Mammary epithelial cell (primary cell): ENCODE measurements at regions not wholly inside any gene's neighbourhood (a gene's known extent, or its start where the extent isn't known, plus 50 kb on each side); places are given as distances from the start of the nearest gene placed in this dataset.

Source experiments
- EZH2 ChIP-seq: IDR thresholded peaks from 2 replicates; pipeline ENCODE4 v1.6.1; 2012; ENCODE audit warnings: low read length, inconsistent platforms, borderline replicate concordance
- TF ChIP-seq, protein P1 (sequence below), 2 donors: IDR thresholded peaks in 1 of 2; conservative IDR thresholded peaks in 1 of 2; 2 replicates each; pipeline ENCODE4 v1.5.1; 2011 to 2012; ENCODE audit warnings: inconsistent platforms in 2 of 2, low read length in 2 of 2, mild to moderate bottlenecking in 2 of 2, control low read depth in 1 of 2, low read depth in 1 of 2; ENCODE audit not compliant: insufficient read depth in 1 of 2; ENCODE audit errors: extremely low read depth in 1 of 2

DNA sequence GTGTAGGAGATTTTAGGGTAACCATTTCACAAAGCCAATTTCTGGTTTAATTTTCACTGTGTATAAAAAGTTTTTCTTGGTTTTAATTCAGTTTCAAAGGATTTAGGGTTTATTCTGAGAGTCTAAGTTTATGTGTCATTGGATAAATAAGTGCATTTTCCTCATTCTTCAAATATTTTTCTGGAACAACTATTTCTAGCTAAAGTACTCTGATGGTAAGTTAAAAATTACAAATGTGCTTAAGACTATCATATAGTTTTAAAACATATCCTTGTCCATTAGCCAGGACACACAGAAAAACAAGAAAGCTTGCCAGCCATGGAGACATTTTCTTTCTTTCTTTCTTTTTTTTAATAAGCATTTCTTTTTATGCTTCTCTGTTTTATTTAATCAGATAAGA, 333.0 kb downstream of the RFPL4B start:
- TF ChIP-seq, protein P1, sequence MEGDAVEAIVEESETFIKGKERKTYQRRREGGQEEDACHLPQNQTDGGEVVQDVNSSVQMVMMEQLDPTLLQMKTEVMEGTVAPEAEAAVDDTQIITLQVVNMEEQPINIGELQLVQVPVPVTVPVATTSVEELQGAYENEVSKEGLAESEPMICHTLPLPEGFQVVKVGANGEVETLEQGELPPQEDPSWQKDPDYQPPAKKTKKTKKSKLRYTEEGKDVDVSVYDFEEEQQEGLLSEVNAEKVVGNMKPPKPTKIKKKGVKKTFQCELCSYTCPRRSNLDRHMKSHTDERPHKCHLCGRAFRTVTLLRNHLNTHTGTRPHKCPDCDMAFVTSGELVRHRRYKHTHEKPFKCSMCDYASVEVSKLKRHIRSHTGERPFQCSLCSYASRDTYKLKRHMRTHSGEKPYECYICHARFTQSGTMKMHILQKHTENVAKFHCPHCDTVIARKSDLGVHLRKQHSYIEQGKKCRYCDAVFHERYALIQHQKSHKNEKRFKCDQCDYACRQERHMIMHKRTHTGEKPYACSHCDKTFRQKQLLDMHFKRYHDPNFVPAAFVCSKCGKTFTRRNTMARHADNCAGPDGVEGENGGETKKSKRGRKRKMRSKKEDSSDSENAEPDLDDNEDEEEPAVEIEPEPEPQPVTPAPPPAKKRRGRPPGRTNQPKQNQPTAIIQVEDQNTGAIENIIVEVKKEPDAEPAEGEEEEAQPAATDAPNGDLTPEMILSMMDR (conservative IDR thresholded peaks at IDR 0.05 in 1 of 2, IDR thresholded peaks at IDR 0.05 in 1 of 2; ENCODE audit: extremely low read depth in 1 of 2, insufficient read depth in 1 of 2, low read depth in 1 of 2, low read length in 2 of 2), result no peak
- no peak for TF ChIP-seq EZH2
